PC-9 (cell line): ENCODE measurements at regions not wholly inside any gene's neighbourhood (a gene's known extent, or its start where the extent isn't known, plus 50 kb on each side); places are given as distances from the start of the nearest gene placed in this dataset.

Experiments used
- BruUV-seq: library from RNA; stranded (reverse); fragments of 400-500 nt; replicated peaks from 2 replicates; lab custom pipeline; 2021; lab: Mats Ljungman, UMichigan
- CTCF ChIA-PET: fragments of 300-600 bp; sonication (Branson Sonifier 250); formaldehyde crosslinking; loops from one replicate; lab custom pipeline; 2022; ENCODE audit warnings: antibody characterized with exemption; lab: Charles Lee
- POLR2A ChIA-PET: fragments of 300-600 bp; sonication (Branson Sonifier 250); formaldehyde crosslinking; loops from one replicate; lab custom pipeline; 2022; ENCODE audit warnings: antibody characterized with exemption; ENCODE audit not compliant: unreplicated experiment; lab: Charles Lee
- DNase-seq, 2 experiments: peaks; one replicate each; pipeline versions ENCODE4 v3.0.0 to v3.0.0-alpha.2; 2015 to 2022; ENCODE audit warnings: mixed read lengths in 1 of 2
- H2AFZ ChIP-seq: fragments of 200-600 bp; sonication (generic); 2 replicates; pipeline ENCODE4 v1.8.1; 2017; ENCODE audit warnings: antibody characterized with exemption
- H3F3A ChIP-seq: fragments of 200-600 bp; sonication (generic); 2 replicates; pipeline ENCODE4 v1.8.1; 2017; ENCODE audit warnings: antibody characterized with exemption, mild to moderate bottlenecking, low read depth; ENCODE audit not compliant: insufficient read depth
- H3K27ac ChIP-seq: fragments of 200-600 bp; sonication (generic); 2 replicates; pipeline ENCODE4 v1.6.1; 2016; ENCODE audit warnings: mixed run types
- H3K27me3 ChIP-seq: fragments of 200-600 bp; sonication (generic); 2 replicates; pipeline ENCODE4 v1.6.1; 2016; ENCODE audit warnings: low read depth, mixed run types; ENCODE audit not compliant: insufficient read depth
- H3K36me3 ChIP-seq: fragments of 200-600 bp; sonication (generic); 2 replicates; pipeline ENCODE4 v1.6.1; 2016; ENCODE audit warnings: low read depth, mixed run types
- H3K4me1 ChIP-seq: fragments of 200-600 bp; sonication (generic); replicated peaks from 2 replicates; pipeline ENCODE4 v1.6.1; 2016; ENCODE audit warnings: mixed run types; ENCODE audit not compliant: insufficient read depth
- H3K4me2 ChIP-seq: fragments of 200-600 bp; sonication (generic); 2 replicates; pipeline ENCODE4 v1.6.1; 2017; ENCODE audit warnings: mixed run types
- H3K4me3 ChIP-seq: fragments of 200-600 bp; sonication (generic); 2 replicates; pipeline ENCODE4 v1.6.1; 2016; ENCODE audit warnings: mixed run types
- H3K79me2 ChIP-seq: fragments of 200-600 bp; sonication (generic); 2 replicates; pipeline ENCODE4 v1.6.1; 2017; ENCODE audit warnings: low read depth, mixed run types
- H3K9me2 ChIP-seq: fragments of 200-600 bp; sonication (generic); 2 replicates; pipeline ENCODE4 v1.8.1; 2017; ENCODE audit warnings: mild to moderate bottlenecking; ENCODE audit not compliant: insufficient read depth
- H3K9me3 ChIP-seq: fragments of 200-600 bp; sonication (generic); 2 replicates; pipeline ENCODE4 v1.8.1; 2016; ENCODE audit warnings: low read depth; ENCODE audit not compliant: insufficient read depth
- H4K20me1 ChIP-seq: fragments of 200-600 bp; sonication (generic); 2 replicates; pipeline ENCODE4 v1.8.1; 2017; ENCODE audit not compliant: insufficient read depth
- CTCF ChIP-seq: fragments of 200-600 bp; sonication (generic); conservative IDR thresholded peaks from 2 replicates; pipeline ENCODE4 v1.6.1; 2017; ENCODE audit warnings: mixed run types, antibody characterized with exemption, mild to moderate bottlenecking, moderate library complexity
- EZH2 ChIP-seq: fragments of 200-600 bp; sonication (generic); IDR thresholded peaks from 2 replicates; pipeline ENCODE4 v1.8.0; 2017; ENCODE audit warnings: antibody characterized with exemption, low read depth
- intact Hi-C: fragments of 100-400 bp; cut with micrococcal nuclease; formaldehyde crosslinking; loops from one replicate; pipeline ENCODE4 v1.10.0; 2022; ENCODE audit not compliant: unreplicated experiment

DNA sequence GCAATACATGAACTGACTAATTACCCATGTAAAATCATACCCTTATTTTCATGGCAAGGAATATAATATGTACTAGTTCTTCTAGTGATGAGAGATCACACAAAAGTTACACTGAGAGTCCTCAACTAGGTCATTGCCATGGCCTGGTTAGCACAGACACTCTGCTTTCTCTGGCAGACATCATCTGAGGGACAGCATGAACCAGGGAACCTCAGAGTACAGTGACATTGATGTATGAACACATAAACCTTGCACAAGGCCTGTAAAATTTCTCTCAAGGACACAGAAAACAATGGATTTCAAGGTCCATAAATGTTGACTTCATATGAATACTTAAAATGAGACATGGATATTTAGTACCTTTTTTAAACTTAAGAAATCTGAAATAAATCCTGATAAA lies 108.8 kb upstream of the MAGI3 start:
- H2AFZ ChIP-seq, result no peak overlapping the region
- H3K4me2 ChIP-seq, result no peak overlapping the region
- ChIA-PET POLR2A (no interaction called here), CTCF (no interaction called here)
- no peak for DNase-seq
- no peaks in the 10 kb centered on the region for H3K79me2 ChIP-seq
- 0 out of 2 replicates have a peak, but pooled peaks cover 7% of the 10 kb centered on the region for H3K4me1 ChIP-seq
- H4K20me1 ChIP-seq, result no peaks in the 10 kb centered on the region
- H3K27me3 ChIP-seq, result no peaks in the 10 kb centered on the region
- no peak overlapping the region for H3K27ac ChIP-seq
- no peak for TF ChIP-seq EZH2
- no peak for TF ChIP-seq CTCF
- no peaks in the 10 kb centered on the region for H3K9me3 ChIP-seq
- H3K4me3 ChIP-seq, result no peak overlapping the region
- no peaks in the 10 kb centered on the region for H3F3A ChIP-seq
- no peaks in the 10 kb centered on the region for H3K36me3 ChIP-seq
- no TSS peak for BruUV-seq
- no peaks in the 10 kb centered on the region; the same call in 1 of the 2 replicates for H3K9me2 ChIP-seq
- intact Hi-C loops, result no loop called here

DNA sequence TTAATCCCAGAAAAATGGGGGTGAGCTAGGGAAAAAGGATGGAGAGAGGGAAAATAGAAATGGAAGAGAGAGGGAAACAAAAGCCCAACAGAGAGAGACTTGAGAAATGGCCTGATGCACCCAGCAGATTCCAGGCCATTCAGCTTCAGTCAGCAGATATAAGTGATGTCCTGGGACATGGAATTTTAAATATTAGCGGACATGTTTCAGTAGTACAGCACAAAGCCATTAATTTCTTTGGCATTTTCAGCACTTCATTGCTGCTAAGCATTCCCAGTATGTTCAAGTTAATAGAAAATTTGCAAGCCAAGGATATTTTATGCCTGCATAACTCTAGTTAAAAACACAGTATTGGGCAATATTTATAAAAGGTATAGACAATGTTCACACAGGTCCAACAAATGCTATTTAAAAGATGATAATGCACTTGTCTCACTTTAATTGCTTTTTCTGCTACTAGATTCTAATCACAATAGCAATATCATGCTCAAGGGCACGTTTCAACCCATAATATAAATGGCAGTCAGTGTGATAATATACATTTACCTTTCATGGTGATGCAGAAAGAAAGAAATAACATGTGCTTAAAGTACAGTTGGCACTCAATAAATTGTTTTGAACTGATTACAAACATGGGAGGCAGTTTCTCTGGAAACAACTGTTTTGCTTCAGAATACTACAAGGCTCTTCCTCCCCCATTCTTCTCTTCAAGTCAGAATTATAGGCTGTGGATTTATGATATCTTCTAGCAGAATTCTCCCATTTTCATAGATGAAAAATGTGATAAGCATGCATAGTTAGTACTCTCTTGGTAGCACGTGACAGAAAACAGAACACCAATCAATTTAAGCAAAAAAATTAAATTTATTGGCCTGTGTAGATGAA lies 108.1 kb upstream of the MAGI3 start:
- H3K4me1 ChIP-seq, result 0 out of 2 replicates have a peak, but pooled peaks cover 7% of the 10 kb centered on the region
- intact Hi-C loops, result no loop called here

GRCh38 chr1:113282893-113283285 lies 107.4 kb upstream of the MAGI3 start:
- POLR2A ChIA-PET, result no interaction called here
- BruUV-seq, result no TSS peak
- CTCF ChIA-PET, result interaction anchor here (0.7 kb wide), 1 partner anchor 1646 kb away, joined by 3 read pairs; no protein-coding TSS in a partner anchor

More for the DNA sequence above, 108.1 kb upstream of the MAGI3 start:
- Histone ChIP-seq H3K4me3 (no peak overlapping the region), H3K27me3 (no peaks in the 10 kb centered on the region), H4K20me1 (no peaks in the 10 kb centered on the region), H3K79me2 (no peaks in the 10 kb centered on the region), H3F3A (no peaks in the 10 kb centered on the region), H3K9me2 (no peaks in the 10 kb centered on the region; the same call in 1 of the 2 replicates), H3K36me3 (no peaks in the 10 kb centered on the region), H3K27ac (no peak overlapping the region), H3K9me3 (no peaks in the 10 kb centered on the region), H3K4me2 (no peak overlapping the region), H2AFZ (no peak overlapping the region)
- CTCF ChIA-PET, result no interaction called here
- TF ChIP-seq CTCF (no peak), EZH2 (no peak)
- POLR2A ChIA-PET, result no interaction called here
- DNase-seq, result no peak
- no TSS peak for BruUV-seq

More at GRCh38 chr1:113282893-113283285, 107.4 kb upstream of the MAGI3 start:
- no peak overlapping the region for H3K27ac ChIP-seq
- no peaks in the 10 kb centered on the region for H3F3A ChIP-seq
- no peak overlapping the region for H2AFZ ChIP-seq
- TF ChIP-seq CTCF, result no peak
- TF ChIP-seq EZH2, result no peak
- no peaks in the 10 kb centered on the region for H4K20me1 ChIP-seq
- H3K36me3 ChIP-seq, result no peaks in the 10 kb centered on the region
- no peaks in the 10 kb centered on the region; the same call in 1 of the 2 replicates for H3K9me2 ChIP-seq
- H3K9me3 ChIP-seq, result no peaks in the 10 kb centered on the region
- no peak overlapping the region for H3K4me2 ChIP-seq
- no peak for DNase-seq
- H3K4me1 ChIP-seq, result 0 out of 2 replicates have a peak, but pooled peaks cover 7% of the 10 kb centered on the region
- no peaks in the 10 kb centered on the region for H3K27me3 ChIP-seq
- no peaks in the 10 kb centered on the region for H3K79me2 ChIP-seq
- no peak overlapping the region for H3K4me3 ChIP-seq
- intact Hi-C loops, result no loop called here
